Smooth muscle cell (in vitro differentiated cells): ENCODE measurements at regions not wholly inside any gene's neighbourhood (a gene's known extent, or its start where the extent isn't known, plus 50 kb on each side); places are given as distances from the start of the nearest gene placed in this dataset.
A peak's percentile ranks its signal among the peaks of the same experiment; 100 is the strongest.
"Not testable (repeated sequence)": the region's sequence is repeated elsewhere in the genome, so short reads cannot be mapped to it uniquely, and the experiment has no call there.

ENCODE experiments used
- DNase-seq: peaks from one replicate; lab custom pipeline; 2025; ENCODE audit not compliant: unreplicated experiment; lab: John Stamatoyannopoulos, UW
- H2AFZ ChIP-seq: fragments of 200-600 bp; sonication (generic); 2 replicates; pipeline ENCODE4 v1.6.0; 2016; ENCODE audit warnings: antibody characterized with exemption, low read depth, mild to moderate bottlenecking
- H3F3A ChIP-seq: fragments of 200-600 bp; sonication (generic); 2 replicates; pipeline ENCODE4 v1.6.0; 2017; ENCODE audit warnings: antibody characterized with exemption, low read depth
- H3K27ac ChIP-seq: fragments of 200-600 bp; sonication (generic); 2 replicates; pipeline ENCODE4 v1.5.1; 2016; ENCODE audit warnings: low read depth, mild to moderate bottlenecking
- H3K27me3 ChIP-seq: fragments of 200-600 bp; sonication (generic); 2 replicates; pipeline ENCODE4 v1.6.1; 2016; ENCODE audit warnings: low read depth, mild to moderate bottlenecking
- H3K36me3 ChIP-seq: fragments of 200-600 bp; sonication (generic); 2 replicates; pipeline ENCODE4 v1.5.1; 2016; ENCODE audit warnings: low read depth
- H3K4me1 ChIP-seq: fragments of 200-600 bp; sonication (generic); 2 replicates; pipeline ENCODE4 v1.5.1; 2016; ENCODE audit warnings: low read depth
- H3K4me2 ChIP-seq: fragments of 200-600 bp; sonication (generic); 2 replicates; pipeline ENCODE4 v1.6.0; 2016; ENCODE audit warnings: mild to moderate bottlenecking
- H3K4me3 ChIP-seq: fragments of 200-600 bp; sonication (generic); 2 replicates; pipeline ENCODE4 v1.5.1; 2016; ENCODE audit warnings: mild to moderate bottlenecking
- H3K79me2 ChIP-seq: fragments of 200-600 bp; sonication (generic); 2 replicates; pipeline ENCODE4 v1.6.0; 2016; ENCODE audit warnings: low read depth, mild to moderate bottlenecking
- H3K9ac ChIP-seq: fragments of 200-600 bp; sonication (generic); 2 replicates; pipeline ENCODE4 v1.6.0; 2016; ENCODE audit warnings: low read depth
- H3K9me3 ChIP-seq: fragments of 200-600 bp; sonication (generic); replicated peaks from 2 replicates; pipeline ENCODE4 v1.5.1; 2016; ENCODE audit warnings: low read depth
- H4K20me1 ChIP-seq: fragments of 200-600 bp; sonication (generic); 2 replicates; pipeline ENCODE4 v1.6.0; 2016; ENCODE audit warnings: low read depth
- CTCF ChIP-seq: fragments of 200-600 bp; sonication (generic); IDR thresholded peaks from 2 replicates; pipeline ENCODE4 v1.5.1; 2017; ENCODE audit warnings: borderline replicate concordance, mild to moderate bottlenecking, antibody characterized with exemption; ENCODE audit not compliant: insufficient read depth, poor library complexity, severe bottlenecking
- WGBS: methylation state at CpG from one replicate; pipeline ENCODE4 v1.1.7; 2016; ENCODE audit warnings: low lambda C conversion rate; 5-methylcytosine and 5-hydroxymethylcytosine counted together

GRCh38 chr3:78096488-78097255 lies 1056.8 kb downstream of the ROBO2 start:
- Histone ChIP-seq H3K4me2 (no peak overlapping the region), H3K27ac (no peak overlapping the region), H3K4me3 (no peak overlapping the region), H3K36me3 (no peaks in the 10 kb centered on the region), H3K27me3 (no peaks in the 10 kb centered on the region), H4K20me1 (no peaks in the 10 kb centered on the region), H3K9me3 (no peaks in the 10 kb centered on the region), H2AFZ (no peak overlapping the region), H3K9ac (no peak overlapping the region), H3F3A (no peaks in the 10 kb centered on the region), H3K79me2 (no peaks in the 10 kb centered on the region), H3K4me1 (no peaks in the 10 kb centered on the region)
- no peak for DNase-seq
- TF ChIP-seq CTCF, result no peak

GRCh38 chr3:78098367-78098766 lies 1058.5 kb downstream of the ROBO2 start:
- DNase-seq, result no peak
- H4K20me1 ChIP-seq, result no peaks in the 10 kb centered on the region
- TF ChIP-seq CTCF, result no peak
- no peak overlapping the region for H3K27ac ChIP-seq
- H3K4me2 ChIP-seq, result no peak overlapping the region
- no peak overlapping the region for H3K9ac ChIP-seq
- H3K4me3 ChIP-seq, result no peak overlapping the region
- no peaks in the 10 kb centered on the region for H3K79me2 ChIP-seq
- no peak overlapping the region for H2AFZ ChIP-seq
- no peaks in the 10 kb centered on the region for H3K4me1 ChIP-seq
- no peaks in the 10 kb centered on the region for H3K9me3 ChIP-seq
- no peaks in the 10 kb centered on the region for H3F3A ChIP-seq
- 96% methylated on average over 2 of the region's 2 CpGs for WGBS
- no peaks in the 10 kb centered on the region for H3K27me3 ChIP-seq
- H3K36me3 ChIP-seq, result no peaks in the 10 kb centered on the region

GRCh38 chr3:78101384-78101783 lies 1061.5 kb downstream of the ROBO2 start:
- Histone ChIP-seq H3K9ac (no peak overlapping the region), H4K20me1 (no peaks in the 10 kb centered on the region), H2AFZ (peak overlapping the region; percentile 9), H3K4me3 (no peak overlapping the region), H3K36me3 (no peaks in the 10 kb centered on the region), H3K27ac (peak overlapping the region; percentile 14), H3K4me1 (no peaks in the 10 kb centered on the region), H3K79me2 (no peaks in the 10 kb centered on the region), H3K9me3 (no peaks in the 10 kb centered on the region), H3F3A (no peaks in the 10 kb centered on the region), H3K27me3 (no peaks in the 10 kb centered on the region), H3K4me2 (peak overlapping the region; percentile 55)
- TF ChIP-seq CTCF, result no peak
- 32% methylated on average over 3 of the region's 3 CpGs for WGBS
- DNase-seq, result no peak

- 97% methylated on average over 25 of the region's 31 CpGs for WGBS
- H3F3A ChIP-seq, H3K27ac ChIP-seq: not testable (repeated sequence)
These were observed 1068.5 kb downstream of the ROBO2 start for GRCh38 chr3:78108269-78108961.

More at GRCh38 chr3:78108269-78108961, 1068.5 kb downstream of the ROBO2 start:
- H3K9ac ChIP-seq, H4K20me1 ChIP-seq, H3K4me3 ChIP-seq, H2AFZ ChIP-seq, DNase-seq, H3K4me2 ChIP-seq, H3K36me3 ChIP-seq, H3K79me2 ChIP-seq, H3K27me3 ChIP-seq, H3K9me3 ChIP-seq: not testable (repeated sequence)
- H3K4me1 ChIP-seq, result peaks cover 18% of the 10 kb centered on the region
